HCT116 (cell line): ENCODE measurements at regions not wholly inside any gene's neighbourhood (a gene's known extent, or its start where the extent isn't known, plus 50 kb on each side); places are given as distances from the start of the nearest gene placed in this dataset.
A peak's percentile ranks its signal among the peaks of the same experiment; 100 is the strongest.

Experiments used
- CEBPB ChIP-seq: IDR thresholded peaks from 2 replicates; pipeline ENCODE4 v1.6.1; 2012; ENCODE audit warnings: low read depth
- CTCF ChIP-seq, 3 experiments: fragments of 200-600 bp in 1 of 3; sonication (generic) in 1 of 3; IDR thresholded peaks in 2 of 3; conservative IDR thresholded peaks in 1 of 3; 2 replicates each; pipeline ENCODE4 v1.5.1; 2012 to 2017; ENCODE audit warnings: low read depth in 2 of 3, low read length in 2 of 3, antibody characterized with exemption in 1 of 3, borderline replicate concordance in 1 of 3, control low read depth in 1 of 3, mild to moderate bottlenecking in 1 of 3, mixed read lengths in 1 of 3, mixed run types in 1 of 3, moderate library complexity in 1 of 3; ENCODE audit not compliant: insufficient read depth in 1 of 3
- EGR1 ChIP-seq: IDR thresholded peaks from 2 replicates; pipeline ENCODE4 v1.6.1; 2012; ENCODE audit warnings: low read depth
- EZH2 ChIP-seq: fragments of 200-600 bp; sonication (generic); IDR thresholded peaks from 2 replicates; pipeline ENCODE4 v1.6.1; 2017; ENCODE audit warnings: antibody characterized with exemption, mixed run types
- FOSL1 ChIP-seq: IDR thresholded peaks from 2 replicates; pipeline ENCODE4 v1.6.1; 2012; ENCODE audit warnings: low read depth
- MAX ChIP-seq: IDR thresholded peaks from 2 replicates; pipeline ENCODE4 v1.6.1; 2012
- POLR2A ChIP-seq: IDR thresholded peaks from 2 replicates; pipeline ENCODE4 v1.7.0; 2011; ENCODE audit warnings: borderline replicate concordance; ENCODE audit not compliant: insufficient read depth, insufficient read length; ENCODE audit errors: extremely low read depth
- POLR2AphosphoS5 ChIP-seq: IDR thresholded peaks from 2 replicates; pipeline ENCODE4 v1.6.1; 2011; ENCODE audit warnings: mild to moderate bottlenecking, low read depth, low read length, moderate library complexity
- RAD21 ChIP-seq: IDR thresholded peaks from 2 replicates; pipeline ENCODE4 v1.6.1; 2012; ENCODE audit warnings: low read depth, mild to moderate bottlenecking
- REST ChIP-seq: IDR thresholded peaks from 2 replicates; pipeline ENCODE4 v1.6.1; 2012; ENCODE audit warnings: low read depth
- SP1 ChIP-seq: IDR thresholded peaks from 2 replicates; pipeline ENCODE4 v1.6.1; 2012; ENCODE audit warnings: low read depth
- SRF ChIP-seq: IDR thresholded peaks from 2 replicates; pipeline ENCODE4 v1.6.1; 2012; ENCODE audit warnings: low read depth
- ZFX ChIP-seq: fragments of 450-650 bp; IDR thresholded peaks from 2 replicates; pipeline ENCODE4 v1.6.1; 2017

- no peak for TF ChIP-seq FOSL1
- no peak for TF ChIP-seq EZH2
- peak in 2 of 3 experiments; percentile 32 to 41; a peak in 4 of 6 replicates for TF ChIP-seq CTCF (IDR thresholded peaks at IDR 0.05 in 2 of 3, conservative IDR thresholded peaks at IDR 0.05 in 1 of 3; ENCODE audit: borderline replicate concordance in 1 of 3, insufficient read depth in 1 of 3, low read depth in 2 of 3, low read length in 2 of 3)
- TF ChIP-seq POLR2AphosphoS5 = no peak
- TF ChIP-seq MAX = no peak
- no peak for TF ChIP-seq POLR2A
- TF ChIP-seq SP1 = no peak
- TF ChIP-seq SRF = no peak
- TF ChIP-seq ZFX = no peak
- no peak for TF ChIP-seq REST
- TF ChIP-seq EGR1 = no peak
- TF ChIP-seq CEBPB = no peak
- TF ChIP-seq RAD21 = no peak
These were observed 277.1 kb downstream of the KLHL13 start for GRCh38 chrX:117839544-117839943.
